Left ventricle myocardium inferior (tissue), 1 donor: ENCODE measurements at regions not wholly inside any gene's neighbourhood (a gene's known extent, or its start where the extent isn't known, plus 50 kb on each side); places are given as distances from the start of the nearest gene placed in this dataset.

Source experiments
- DNase-seq: peaks from one replicate; pipeline ENCODE4 v3.0.0-alpha.2; 2020
- H3K27ac ChIP-seq: fragments of 200-600 bp; replicated peaks from 2 replicates; pipeline ENCODE4 v1.8.0; 2021
- H3K27me3 ChIP-seq: fragments of 200-600 bp; 2 replicates; pipeline ENCODE4 v1.8.0; 2021; ENCODE audit warnings: low read depth
- H3K36me3 ChIP-seq: fragments of 200-600 bp; 2 replicates; pipeline ENCODE4 v1.8.0; 2021
- H3K4me1 ChIP-seq: fragments of 200-600 bp; 2 replicates; pipeline ENCODE4 v1.8.0; 2021
- H3K4me3 ChIP-seq: fragments of 200-600 bp; 2 replicates; pipeline ENCODE4 v1.8.0; 2021; ENCODE audit warnings: mild to moderate bottlenecking, moderate library complexity
- H3K9me3 ChIP-seq: fragments of 200-600 bp; replicated peaks from 2 replicates; pipeline ENCODE4 v1.8.0; 2021
- CTCF ChIP-seq: fragments of 200-600 bp; IDR thresholded peaks from 2 replicates; pipeline ENCODE4 v1.8.0; 2021; ENCODE audit warnings: antibody characterized with exemption, mild to moderate bottlenecking, borderline replicate concordance
- intact Hi-C: fragments of 100-400 bp; cut with micrococcal nuclease; formaldehyde crosslinking; loops from one replicate; pipeline ENCODE4 v1.11.0; 2022
- donor health status: DM: no; HTN: yes; CAD: no; lungs with severe emphysema.

DNA sequence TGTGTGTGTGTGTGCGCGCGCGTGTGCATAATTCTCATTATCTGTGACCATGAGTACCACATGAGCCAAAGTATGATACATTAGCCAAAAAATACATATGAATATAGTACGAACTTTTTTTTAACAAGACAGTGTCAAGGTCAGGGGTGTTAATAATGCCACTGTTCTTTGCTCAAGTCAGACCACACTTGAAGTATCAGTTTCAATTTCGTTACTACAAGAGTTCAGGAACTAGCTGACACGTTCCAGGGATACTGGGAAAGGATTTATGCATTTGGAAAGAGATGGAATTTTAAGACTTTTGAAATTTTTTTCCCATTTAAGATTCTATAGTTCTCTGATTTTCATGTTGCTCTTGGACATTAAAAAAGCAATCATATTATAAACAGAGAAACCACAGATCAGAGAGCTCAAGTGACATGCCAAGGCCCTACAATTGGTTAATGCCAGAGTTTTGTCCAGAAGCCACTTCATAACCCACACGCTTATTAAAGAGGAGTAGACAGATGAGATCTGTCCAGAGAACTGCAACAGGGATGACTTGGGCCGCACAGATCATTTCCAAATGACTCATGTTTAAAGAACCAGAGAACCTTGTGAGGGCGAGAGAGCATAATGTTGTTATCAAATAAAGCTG lies 718.8 kb upstream of the SGCG start:
- no peak for TF ChIP-seq CTCF
- Histone ChIP-seq H3K27ac (peak overlapping the region; percentile 59), H3K4me3 (no peak overlapping the region), H3K4me1 (peaks cover 13% of the 10 kb centered on the region), H3K36me3 (no peaks in the 10 kb centered on the region), H3K27me3 (no peaks in the 10 kb centered on the region), H3K9me3 (no peaks in the 10 kb centered on the region)
- DNase-seq: no peak
- intact Hi-C loops: no loop called here

GRCh38 chr13:22463089-22463488 lies 717.7 kb upstream of the SGCG start:
- no peak overlapping the region for H3K4me3 ChIP-seq

GRCh38 chr13:22468045-22468444 lies 712.7 kb upstream of the SGCG start:
- TF ChIP-seq CTCF: no peak
- no peaks in the 10 kb centered on the region for H3K9me3 ChIP-seq
- no peak overlapping the region for H3K27ac ChIP-seq
- H3K27me3 ChIP-seq: no peaks in the 10 kb centered on the region
- H3K4me3 ChIP-seq: no peak overlapping the region
- H3K36me3 ChIP-seq: no peaks in the 10 kb centered on the region
- intact Hi-C loops: no loop called here
- DNase-seq: no peak
- peaks cover 2% of the 10 kb centered on the region for H3K4me1 ChIP-seq

More at GRCh38 chr13:22463089-22463488, 717.7 kb upstream of the SGCG start:
- intact Hi-C loops: no loop called here
- Histone ChIP-seq H3K4me1 (peaks cover 13% of the 10 kb centered on the region), H3K9me3 (no peaks in the 10 kb centered on the region), H3K27me3 (no peaks in the 10 kb centered on the region), H3K27ac (peak overlapping the region; percentile 59), H3K36me3 (no peaks in the 10 kb centered on the region)
- DNase-seq: no peak
- TF ChIP-seq CTCF: no peak

DNA sequence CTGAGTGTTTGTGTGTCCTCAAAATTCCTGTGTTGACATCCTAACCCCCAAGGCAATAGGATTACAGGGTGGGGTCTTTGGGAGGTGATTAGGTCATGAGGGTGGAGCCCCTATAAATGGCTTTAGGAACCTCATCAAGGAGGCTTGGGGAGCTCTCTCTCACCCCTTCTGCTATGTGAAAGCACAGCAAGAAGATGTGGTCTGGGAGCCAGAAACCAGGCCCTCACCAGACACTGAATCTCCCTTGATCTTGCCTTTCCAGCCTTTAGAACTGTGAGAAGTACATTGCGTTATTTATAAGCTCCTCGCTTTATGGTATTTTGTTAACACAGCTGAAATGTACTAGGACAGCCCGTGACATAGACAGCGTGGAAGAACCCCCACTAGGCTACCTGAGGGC lies 712.0 kb upstream of the SGCG start:
- no peak for DNase-seq
- TF ChIP-seq CTCF: no peak
- Histone ChIP-seq H3K9me3 (no peaks in the 10 kb centered on the region), H3K4me3 (no peak overlapping the region), H3K36me3 (no peaks in the 10 kb centered on the region), H3K27me3 (no peaks in the 10 kb centered on the region), H3K27ac (no peak overlapping the region), H3K4me1 (no peaks in the 10 kb centered on the region)
- intact Hi-C loops: no loop called here

DNA sequence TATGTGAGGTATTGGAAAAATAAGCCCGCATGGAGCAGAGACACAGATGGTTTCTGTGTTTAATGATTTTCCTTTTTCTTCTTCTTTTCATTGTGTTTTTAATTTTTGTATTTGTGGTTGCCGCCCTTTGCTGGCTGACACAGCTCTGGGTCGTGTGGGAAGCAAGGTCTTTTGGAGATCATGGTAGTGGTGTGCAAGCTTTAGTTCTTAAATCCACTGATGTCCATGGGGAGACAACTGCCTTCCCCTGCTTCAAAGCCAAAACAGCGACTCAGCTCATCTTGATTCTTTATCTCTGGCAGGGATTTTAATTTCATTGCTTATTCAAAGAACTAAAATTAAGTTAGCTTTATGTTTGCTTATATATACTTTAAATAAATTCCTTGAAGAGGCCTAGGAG lies 711.3 kb upstream of the SGCG start:
- H3K27me3 ChIP-seq: no peaks in the 10 kb centered on the region
- no peaks in the 10 kb centered on the region for H3K36me3 ChIP-seq
- intact Hi-C loops: no loop called here
- H3K4me3 ChIP-seq: no peak overlapping the region
- no peaks in the 10 kb centered on the region for H3K4me1 ChIP-seq
- TF ChIP-seq CTCF: no peak
- H3K9me3 ChIP-seq: no peaks in the 10 kb centered on the region
- no peak overlapping the region for H3K27ac ChIP-seq
- no peak for DNase-seq
